Tibial nerve (tissue), 4 donors: ENCODE measurements at regions not wholly inside any gene's neighbourhood (a gene's known extent, or its start where the extent isn't known, plus 50 kb on each side); places are given as distances from the start of the nearest gene placed in this dataset.

Experiments
- DNase-seq, 2 donors: peaks; one replicate each; pipeline ENCODE4 v3.0.0-alpha.2; 2019; ENCODE audit warnings: low spot score in 2 of 2
- H3K27ac ChIP-seq, 4 donors: fragments of 200-600 bp; sonication (generic) in 3 of 4; one replicate each; pipeline ENCODE4 v1.5.1; 2017 to 2019; ENCODE audit warnings: mild to moderate bottlenecking in 1 of 4
- H3K27me3 ChIP-seq, 2 donors: fragments of 200-600 bp; sonication (generic) in 1 of 2; one replicate each; pipeline versions ENCODE4 v1.5.1 to v1.6.0; 2017 to 2019
- H3K36me3 ChIP-seq, 3 donors: fragments of 200-600 bp; sonication (generic); one replicate each; pipeline ENCODE4 v1.5.1; 2018 to 2019
- H3K4me1 ChIP-seq, 4 donors: fragments of 200-600 bp; sonication (generic) in 3 of 4; one replicate each; pipeline ENCODE4 v1.5.1; 2017 to 2019
- H3K4me3 ChIP-seq, 4 donors: fragments of 200-600 bp; sonication (generic) in 3 of 4; one replicate each; pipeline ENCODE4 v1.5.1; 2017 to 2019; ENCODE audit warnings: mild to moderate bottlenecking in 1 of 4, moderate library complexity in 1 of 4
- H3K9me3 ChIP-seq, 4 donors: fragments of 200-600 bp; sonication (generic) in 3 of 4; one replicate each; pipeline ENCODE4 v1.5.1; 2017 to 2019
- CTCF ChIP-seq, 5 experiments: fragments of 200-600 bp in 3 of 5; fragments of 450-650 bp in 2 of 5; sonication (generic) in 3 of 5; IDR thresholded peaks; one replicate each; pipeline ENCODE4 v1.5.1; 2016 to 2019; ENCODE audit warnings: antibody characterized with exemption in 5 of 5, mild to moderate bottlenecking in 3 of 5, moderate library complexity in 2 of 5
- EP300 ChIP-seq, 2 donors: sonication (generic); formaldehyde crosslinking; IDR thresholded peaks; one replicate each; pipeline ENCODE4 v1.6.1; 2017; ENCODE audit warnings: antibody characterized with exemption in 2 of 2, mild to moderate bottlenecking in 1 of 2
- POLR2A ChIP-seq, 2 donors: fragments of 450-650 bp; IDR thresholded peaks; one replicate each; pipeline ENCODE4 v1.6.1; 2017; ENCODE audit warnings: antibody characterized with exemption in 2 of 2, mild to moderate bottlenecking in 2 of 2, moderate library complexity in 2 of 2
- WGBS, 2 donors: methylation state at CpG; one replicate each; pipeline ENCODE4 v1.1.5; 2018; 5-methylcytosine and 5-hydroxymethylcytosine counted together

- TF ChIP-seq POLR2A (IDR thresholded peaks at IDR 0.05) = no peak
- no peak for TF ChIP-seq CTCF (IDR thresholded peaks at IDR 0.05)
- TF ChIP-seq EP300 (IDR thresholded peaks at IDR 0.05) = no peak
- Histone ChIP-seq H3K36me3 (no peaks in the 10 kb centered on the region), H3K27ac (no peak overlapping the region), H3K9me3 (no peaks in the 10 kb centered on the region), H3K27me3 (no peaks in the 10 kb centered on the region), H3K4me1 (no peaks in the 10 kb centered on the region), H3K4me3 (no peak overlapping the region)
- no peak for DNase-seq
- WGBS, 2 donors = 93 to 99% methylated on average over 7 of the region's 7 CpGs
These were observed 256.2 kb upstream of the KLHL29 start for GRCh38 chr2:23128684-23129292.

DNA sequence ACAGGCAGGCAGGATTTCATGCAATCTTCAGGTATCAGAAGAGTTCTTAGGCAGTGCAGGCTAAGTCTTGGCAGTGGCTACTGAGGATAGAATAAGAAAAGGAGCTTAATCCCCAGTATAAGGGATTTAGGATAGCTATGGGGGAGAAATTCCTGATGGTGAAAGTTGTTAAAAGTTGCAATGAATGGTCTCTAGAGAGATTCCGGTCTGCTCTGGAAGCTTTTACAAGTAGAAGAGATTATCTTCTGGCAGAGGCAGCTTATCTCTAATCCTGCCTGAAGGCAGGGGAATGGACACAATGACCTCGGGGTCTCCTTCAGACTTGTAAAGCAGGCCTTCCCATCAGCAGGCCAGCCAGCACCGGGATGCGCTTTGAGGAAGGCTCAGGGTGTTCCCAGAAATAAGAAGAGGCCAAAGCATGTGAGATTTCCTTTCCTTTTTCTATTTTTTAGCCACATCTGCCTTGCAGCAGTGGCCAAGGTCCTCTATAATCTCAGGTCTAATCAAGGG is 253.9 kb upstream of the KLHL29 start:
- peaks cover 0 to 13% (median 0%) of the 10 kb centered on the region in 4 donors for H3K4me1 ChIP-seq
- no peak overlapping the region for H3K4me3 ChIP-seq
- no peaks in the 10 kb centered on the region for H3K27me3 ChIP-seq
- DNase-seq = no peak
- no peaks in the 10 kb centered on the region for H3K9me3 ChIP-seq
- no peak overlapping the region for H3K27ac ChIP-seq
- TF ChIP-seq EP300 (IDR thresholded peaks at IDR 0.05) (no peak), POLR2A (IDR thresholded peaks at IDR 0.05) (no peak), CTCF (IDR thresholded peaks at IDR 0.05) (no peak)
- WGBS, 2 donors = 72 to 75% methylated on average over 4 of the region's 4 CpGs
- H3K36me3 ChIP-seq = no peaks in the 10 kb centered on the region

DNA sequence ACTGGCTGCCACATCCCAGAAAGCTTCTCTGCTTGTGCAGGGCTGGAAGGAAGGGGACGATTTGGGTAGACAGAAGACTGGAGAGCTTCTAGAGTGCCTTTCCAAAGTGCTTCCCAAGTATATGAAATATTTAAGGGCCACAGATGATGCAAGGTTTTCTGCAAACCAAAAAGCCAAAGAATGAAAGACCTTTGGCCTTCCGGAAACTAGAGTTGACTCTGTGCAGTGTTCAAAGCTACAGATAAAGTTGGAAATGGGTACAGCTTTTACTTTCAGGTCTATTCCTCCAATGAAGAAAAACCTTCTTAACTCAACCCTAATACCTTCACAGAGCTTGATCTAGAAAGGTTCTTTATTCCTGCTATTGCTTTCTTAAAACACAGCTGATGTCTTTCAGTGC is 253.0 kb upstream of the KLHL29 start:
- TF ChIP-seq POLR2A (IDR thresholded peaks at IDR 0.05) (no peak), CTCF (IDR thresholded peaks at IDR 0.05) (no peak), EP300 (IDR thresholded peaks at IDR 0.05) (no peak)
- no peak overlapping the region for H3K4me3 ChIP-seq
- WGBS, 2 donors = 85 to 88% methylated on average over 2 of the region's 2 CpGs
- no peak overlapping the region for H3K27ac ChIP-seq
- H3K9me3 ChIP-seq = no peaks in the 10 kb centered on the region
- no peaks in the 10 kb centered on the region for H3K27me3 ChIP-seq
- DNase-seq = no peak
- no peaks in the 10 kb centered on the region for H3K36me3 ChIP-seq
- H3K4me1 ChIP-seq = peaks cover 0 to 13% (median 0%) of the 10 kb centered on the region in 4 donors

DNA sequence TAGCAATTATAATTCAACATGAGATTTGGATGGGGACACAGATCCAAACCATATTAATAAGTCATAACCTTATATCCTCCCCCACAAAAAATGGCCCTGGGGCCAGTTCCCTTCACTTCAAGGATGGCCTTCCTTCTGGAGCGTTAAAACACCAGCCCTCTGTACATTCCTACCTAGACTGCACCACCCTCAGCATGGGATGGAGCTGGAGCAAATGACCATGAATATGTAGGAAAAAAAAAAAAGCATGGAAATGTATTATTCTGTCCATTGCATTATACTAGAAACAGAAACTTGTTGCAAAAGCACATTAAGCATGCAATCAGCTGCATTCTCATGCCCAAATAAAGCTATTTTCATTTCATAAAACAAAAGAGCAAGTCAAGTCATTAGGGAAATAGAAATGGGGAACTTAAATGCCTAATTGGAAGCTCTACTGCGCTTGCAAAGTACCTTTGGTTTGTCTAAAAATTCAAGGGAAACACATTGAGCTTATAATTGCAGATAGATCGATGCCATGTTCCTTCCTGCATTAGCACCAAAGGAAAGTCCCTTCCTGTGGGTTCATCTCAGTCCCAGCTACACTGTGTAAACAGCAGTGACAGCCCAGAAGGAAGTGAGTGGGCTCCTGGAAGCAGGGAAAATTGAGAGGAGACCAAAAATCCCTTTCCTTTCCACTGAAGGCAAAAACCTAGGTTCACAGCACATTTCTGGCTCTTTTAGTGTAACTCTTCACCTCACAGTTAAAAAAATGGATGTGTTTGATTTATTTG is 252.0 kb upstream of the KLHL29 start:
- Histone ChIP-seq H3K27me3 (no peaks in the 10 kb centered on the region), H3K27ac (no peak overlapping the region), H3K9me3 (no peaks in the 10 kb centered on the region), H3K36me3 (no peaks in the 10 kb centered on the region), H3K4me3 (no peak overlapping the region), H3K4me1 (peaks cover 0 to 13% (median 0%) of the 10 kb centered on the region in 4 donors)
- TF ChIP-seq EP300 (IDR thresholded peaks at IDR 0.05) = no peak
- TF ChIP-seq POLR2A (IDR thresholded peaks at IDR 0.05) = no peak
- TF ChIP-seq CTCF (IDR thresholded peaks at IDR 0.05) = no peak
- 68 to 72% methylated on average over 3 of the region's 3 CpGs for WGBS, 2 donors
- no peak for DNase-seq

DNA sequence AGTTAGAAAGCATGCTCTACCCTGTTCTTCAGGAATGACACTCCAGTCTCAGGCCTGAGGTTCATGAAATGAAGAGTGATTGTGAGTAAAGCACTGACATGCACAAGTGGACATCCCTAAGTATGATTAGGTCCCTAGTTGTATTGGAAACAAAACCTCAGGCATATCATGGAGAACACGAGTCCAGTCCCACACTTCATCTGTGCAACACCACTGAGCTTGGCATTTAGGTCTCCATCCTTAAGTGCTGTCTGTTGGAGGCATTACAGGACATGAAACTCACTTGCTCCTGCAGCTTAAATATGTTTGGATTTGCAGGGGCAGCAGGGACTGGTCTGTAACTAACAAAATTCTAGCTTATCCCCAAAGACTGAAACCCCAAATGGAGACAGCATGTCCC is 250.3 kb upstream of the KLHL29 start:
- 92 to 100% methylated on average over 1 of the region's 1 CpG for WGBS, 2 donors
- no peak for DNase-seq
- Histone ChIP-seq H3K27me3 (no peaks in the 10 kb centered on the region), H3K4me3 (no peak overlapping the region), H3K4me1 (peaks cover 0 to 13% (median 0%) of the 10 kb centered on the region in 4 donors), H3K36me3 (no peaks in the 10 kb centered on the region), H3K9me3 (no peaks in the 10 kb centered on the region), H3K27ac (no peak overlapping the region)
- TF ChIP-seq EP300 (IDR thresholded peaks at IDR 0.05) = no peak
- TF ChIP-seq CTCF (IDR thresholded peaks at IDR 0.05) = no peak
- TF ChIP-seq POLR2A (IDR thresholded peaks at IDR 0.05) = no peak
